HT1080 (cell line): ENCODE measurements at regions not wholly inside any gene's neighbourhood (a gene's known extent, or its start where the extent isn't known, plus 50 kb on each side); places are given as distances from the start of the nearest gene placed in this dataset.
"Not testable (repeated sequence)": the region's sequence is repeated elsewhere in the genome, so short reads cannot be mapped to it uniquely, and the experiment has no call there.

Experiments
- DNase-seq: peaks from one replicate; pipeline ENCODE4 v3.0.0-alpha.2; 2015; ENCODE audit warnings: low read depth

GRCh38 chr11:91366816-91367215 is 857.8 kb upstream of the FAT3 start:
- DNase-seq: no peak

- no peak for DNase-seq
These were observed 858.5 kb upstream of the FAT3 start for GRCh38 chr11:91365986-91366585.

GRCh38 chr11:91350931-91351330 is 873.7 kb upstream of the FAT3 start:
- no peak for DNase-seq

GRCh38 chr11:91326751-91327150 is 897.9 kb upstream of the FAT3 start:
- no peak for DNase-seq

- DNase-seq: no peak
These were observed 898.3 kb upstream of the FAT3 start for GRCh38 chr11:91326280-91326679.

- no peak for DNase-seq
These were observed 910.1 kb upstream of the FAT3 start for GRCh38 chr11:91314521-91314920.

- peak; percentile 3 for DNase-seq
These were observed 912.1 kb upstream of the FAT3 start for GRCh38 chr11:91312541-91312940.

- DNase-seq: no peak
These were observed 914.5 kb upstream of the FAT3 start for GRCh38 chr11:91310085-91310484.

GRCh38 chr11:91308069-91308468 is 916.5 kb upstream of the FAT3 start:
- no peak for DNase-seq

GRCh38 chr11:91305402-91305801 is 919.2 kb upstream of the FAT3 start:
- no peak for DNase-seq

GRCh38 chr11:91303749-91304148 is 920.9 kb upstream of the FAT3 start:
- no peak for DNase-seq

- DNase-seq: peak; percentile 73
These were observed 924.6 kb upstream of the FAT3 start for GRCh38 chr11:91299980-91300379.

GRCh38 chr11:91296629-91297028 is 928.0 kb upstream of the FAT3 start:
- DNase-seq: peak; percentile 47

GRCh38 chr11:91295591-91295990 is 929.0 kb upstream of the FAT3 start:
- peak; percentile 7 for DNase-seq

GRCh38 chr11:91293119-91293518 is 931.5 kb upstream of the FAT3 start:
- no peak for DNase-seq

- DNase-seq: no peak
These were observed 952.5 kb upstream of the FAT3 start for GRCh38 chr11:91272089-91272488.

GRCh38 chr11:91268512-91269295 is 955.9 kb upstream of the FAT3 start:
- not testable (repeated sequence) for DNase-seq

GRCh38 chr11:91265946-91266345 is 958.7 kb upstream of the FAT3 start:
- no peak for DNase-seq

GRCh38 chr11:91264481-91264880 is 960.1 kb upstream of the FAT3 start:
- no peak for DNase-seq

- no peak for DNase-seq
These were observed 960.9 kb upstream of the FAT3 start for GRCh38 chr11:91263496-91264365.

GRCh38 chr11:91261513-91261912 is 963.1 kb upstream of the FAT3 start:
- DNase-seq: no peak

GRCh38 chr11:91258876-91259275 is 965.7 kb upstream of the FAT3 start:
- DNase-seq: no peak
